WTC11 (cell line): ENCODE measurements at regions not wholly inside any gene's neighbourhood (a gene's known extent, or its start where the extent isn't known, plus 50 kb on each side); places are given as distances from the start of the nearest gene placed in this dataset.

ENCODE experiments used
- ATAC-seq: fragments of 200-7000 bp; cut with Tn5 transposase; 2 replicates; pipeline ENCODE4 v1.10.0; 2021; ENCODE audit warnings: mild to moderate bottlenecking, moderate library complexity
- CTCF ChIA-PET: fragments of 300-600 bp; sonication (Branson Sonifier 250); formaldehyde crosslinking; loops from one replicate; lab custom pipeline; 2021; ENCODE audit warnings: antibody characterized with exemption; lab: Charles Lee
- POLR2A ChIA-PET: fragments of 350-600 bp; sonication (Branson Sonifier 250); formaldehyde crosslinking; loops from one replicate; lab custom pipeline; 2021; ENCODE audit warnings: antibody characterized with exemption; lab: Charles Lee
- DNase-seq: peaks from one replicate; pipeline ENCODE4 v3.0.0; 2021; ENCODE audit warnings: low spot score
- H3K27ac Mint-ChIP-seq: 2 replicates; pipeline ENCODE4 v1.8.0; 2021; ENCODE audit warnings: mixed read lengths
- H3K27me3 Mint-ChIP-seq: 2 replicates; pipeline ENCODE4 v1.8.0; 2021; ENCODE audit warnings: low read depth, mild to moderate bottlenecking, moderate library complexity, mixed read lengths
- H3K36me3 Mint-ChIP-seq: 2 replicates; pipeline ENCODE4 v1.8.0; 2021; ENCODE audit warnings: mixed read lengths
- H3K4me1 Mint-ChIP-seq: 2 replicates; pipeline ENCODE4 v1.8.0; 2022; ENCODE audit warnings: mixed read lengths
- H3K4me3 Mint-ChIP-seq: 2 replicates; pipeline ENCODE4 v1.8.0; 2021; ENCODE audit warnings: mild to moderate bottlenecking, moderate library complexity, mixed read lengths
- H3K9me3 Mint-ChIP-seq: 2 replicates; pipeline ENCODE4 v1.8.0; 2021; ENCODE audit warnings: mixed read lengths
- HMGA2 ChIP-seq: fragments of 250-450 bp; sonication (Bioruptor Pico); IDR thresholded peaks from 2 replicates; pipeline ENCODE4 v1.4.0; 2021; ENCODE audit warnings: mild to moderate bottlenecking, moderate library complexity
- NR2C2 ChIP-seq: sonication (generic); formaldehyde crosslinking; IDR thresholded peaks from 2 replicates; pipeline ENCODE4 v1.8.0; 2022; ENCODE audit warnings: mild to moderate bottlenecking, missing genetic modification reagents
- OVOL2 ChIP-seq: fragments of 250-450 bp; sonication (Bioruptor Pico); IDR thresholded peaks from 2 replicates; pipeline ENCODE4 v1.9.0; 2021; ENCODE audit warnings: mild to moderate bottlenecking, borderline replicate concordance
- PRRX2 ChIP-seq: fragments of 250-450 bp; sonication (Bioruptor Pico); IDR thresholded peaks from 2 replicates; pipeline ENCODE4 v1.8.0; 2021; ENCODE audit warnings: mild to moderate bottlenecking
- RORB ChIP-seq: fragments of 250-450 bp; sonication (Bioruptor Pico); IDR thresholded peaks from 2 replicates; pipeline ENCODE4 v1.9.0; 2021; ENCODE audit warnings: mild to moderate bottlenecking
- ZNF121 ChIP-seq: sonication (generic); formaldehyde crosslinking; IDR thresholded peaks from 2 replicates; pipeline ENCODE4 v1.8.0; 2023; ENCODE audit warnings: missing genetic modification reagents
- TF ChIP-seq, protein P1 (sequence below): sonication (generic); formaldehyde crosslinking; IDR thresholded peaks from 2 replicates; pipeline ENCODE4 v1.8.0; 2023; ENCODE audit warnings: missing genetic modification reagents, mild to moderate bottlenecking, borderline replicate concordance
- TF ChIP-seq, protein P2 (sequence below): sonication (generic); formaldehyde crosslinking; IDR thresholded peaks from 2 replicates; pipeline ENCODE4 v1.8.1; 2023; ENCODE audit warnings: mild to moderate bottlenecking, missing genetic modification reagents
- TF ChIP-seq, protein P3 (sequence below): sonication (generic); formaldehyde crosslinking; IDR thresholded peaks from 2 replicates; pipeline ENCODE4 v1.8.1; 2023; ENCODE audit warnings: mild to moderate bottlenecking, missing genetic modification reagents, moderate library complexity
- TF ChIP-seq, protein P4 (sequence below): sonication (generic); formaldehyde crosslinking; conservative IDR thresholded peaks from 2 replicates; pipeline ENCODE4 v1.8.1; 2023; ENCODE audit warnings: mild to moderate bottlenecking, low read depth, missing genetic modification reagents, moderate library complexity
- TF ChIP-seq, protein P5 (sequence below): fragments of 250-450 bp; sonication (Bioruptor Pico); conservative IDR thresholded peaks from 2 replicates; pipeline ENCODE4 v1.9.0; 2021; ENCODE audit warnings: mild to moderate bottlenecking
- TF ChIP-seq, protein P6 (sequence below): fragments of 200-600 bp; IDR thresholded peaks from 2 replicates; pipeline ENCODE4 v1.8.0; 2022; ENCODE audit warnings: antibody characterized with exemption
- TF ChIP-seq, protein P7 (sequence below): sonication (generic); formaldehyde crosslinking; IDR thresholded peaks from 2 replicates; pipeline ENCODE4 v1.8.1; 2023; ENCODE audit warnings: mild to moderate bottlenecking, missing genetic modification reagents, borderline replicate concordance

DNA sequence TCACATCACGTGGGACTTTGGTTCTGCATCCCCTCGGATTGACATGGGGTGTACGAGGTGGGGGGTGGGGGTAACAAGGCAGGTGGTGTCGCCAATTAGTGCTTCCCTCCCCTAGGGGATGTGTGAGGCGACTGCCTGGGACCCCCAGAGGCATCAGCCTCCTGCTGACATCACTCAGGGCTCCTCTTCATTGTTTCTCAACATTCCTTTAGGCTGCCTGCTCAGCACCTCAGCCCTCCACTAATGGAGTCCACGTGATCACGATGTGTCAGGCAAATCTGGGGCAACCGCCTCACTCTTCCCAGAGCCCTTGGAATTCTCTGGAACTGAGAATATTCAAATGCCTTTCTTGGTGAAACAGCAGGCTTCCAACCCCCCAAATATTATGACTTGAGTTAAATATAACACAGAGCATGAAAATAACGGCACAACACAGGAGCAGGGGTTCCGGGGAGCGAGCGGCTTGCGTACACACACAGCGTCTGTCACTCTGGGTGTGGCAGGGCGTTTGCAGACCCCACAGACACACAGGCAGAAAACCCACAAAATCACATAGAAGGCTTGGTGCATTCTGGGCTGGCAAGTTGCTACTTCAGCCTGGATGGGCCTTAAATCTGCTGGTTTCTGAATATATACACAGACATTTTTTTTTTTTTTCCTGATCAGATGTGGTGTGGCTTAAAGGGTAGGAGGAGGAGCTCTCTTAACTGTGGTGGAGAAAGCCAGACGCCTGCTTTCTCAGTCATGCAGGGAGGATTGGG is 170.1 kb upstream of the CADM1 start (continued):
- TF ChIP-seq ZNF121 (CRISPR knock-in tag) = no peak
- TF ChIP-seq, protein P1, sequence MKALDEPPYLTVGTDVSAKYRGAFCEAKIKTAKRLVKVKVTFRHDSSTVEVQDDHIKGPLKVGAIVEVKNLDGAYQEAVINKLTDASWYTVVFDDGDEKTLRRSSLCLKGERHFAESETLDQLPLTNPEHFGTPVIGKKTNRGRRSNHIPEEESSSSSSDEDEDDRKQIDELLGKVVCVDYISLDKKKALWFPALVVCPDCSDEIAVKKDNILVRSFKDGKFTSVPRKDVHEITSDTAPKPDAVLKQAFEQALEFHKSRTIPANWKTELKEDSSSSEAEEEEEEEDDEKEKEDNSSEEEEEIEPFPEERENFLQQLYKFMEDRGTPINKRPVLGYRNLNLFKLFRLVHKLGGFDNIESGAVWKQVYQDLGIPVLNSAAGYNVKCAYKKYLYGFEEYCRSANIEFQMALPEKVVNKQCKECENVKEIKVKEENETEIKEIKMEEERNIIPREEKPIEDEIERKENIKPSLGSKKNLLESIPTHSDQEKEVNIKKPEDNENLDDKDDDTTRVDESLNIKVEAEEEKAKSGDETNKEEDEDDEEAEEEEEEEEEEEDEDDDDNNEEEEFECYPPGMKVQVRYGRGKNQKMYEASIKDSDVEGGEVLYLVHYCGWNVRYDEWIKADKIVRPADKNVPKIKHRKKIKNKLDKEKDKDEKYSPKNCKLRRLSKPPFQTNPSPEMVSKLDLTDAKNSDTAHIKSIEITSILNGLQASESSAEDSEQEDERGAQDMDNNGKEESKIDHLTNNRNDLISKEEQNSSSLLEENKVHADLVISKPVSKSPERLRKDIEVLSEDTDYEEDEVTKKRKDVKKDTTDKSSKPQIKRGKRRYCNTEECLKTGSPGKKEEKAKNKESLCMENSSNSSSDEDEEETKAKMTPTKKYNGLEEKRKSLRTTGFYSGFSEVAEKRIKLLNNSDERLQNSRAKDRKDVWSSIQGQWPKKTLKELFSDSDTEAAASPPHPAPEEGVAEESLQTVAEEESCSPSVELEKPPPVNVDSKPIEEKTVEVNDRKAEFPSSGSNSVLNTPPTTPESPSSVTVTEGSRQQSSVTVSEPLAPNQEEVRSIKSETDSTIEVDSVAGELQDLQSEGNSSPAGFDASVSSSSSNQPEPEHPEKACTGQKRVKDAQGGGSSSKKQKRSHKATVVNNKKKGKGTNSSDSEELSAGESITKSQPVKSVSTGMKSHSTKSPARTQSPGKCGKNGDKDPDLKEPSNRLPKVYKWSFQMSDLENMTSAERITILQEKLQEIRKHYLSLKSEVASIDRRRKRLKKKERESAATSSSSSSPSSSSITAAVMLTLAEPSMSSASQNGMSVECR = no peak
- TF ChIP-seq, protein P2, sequence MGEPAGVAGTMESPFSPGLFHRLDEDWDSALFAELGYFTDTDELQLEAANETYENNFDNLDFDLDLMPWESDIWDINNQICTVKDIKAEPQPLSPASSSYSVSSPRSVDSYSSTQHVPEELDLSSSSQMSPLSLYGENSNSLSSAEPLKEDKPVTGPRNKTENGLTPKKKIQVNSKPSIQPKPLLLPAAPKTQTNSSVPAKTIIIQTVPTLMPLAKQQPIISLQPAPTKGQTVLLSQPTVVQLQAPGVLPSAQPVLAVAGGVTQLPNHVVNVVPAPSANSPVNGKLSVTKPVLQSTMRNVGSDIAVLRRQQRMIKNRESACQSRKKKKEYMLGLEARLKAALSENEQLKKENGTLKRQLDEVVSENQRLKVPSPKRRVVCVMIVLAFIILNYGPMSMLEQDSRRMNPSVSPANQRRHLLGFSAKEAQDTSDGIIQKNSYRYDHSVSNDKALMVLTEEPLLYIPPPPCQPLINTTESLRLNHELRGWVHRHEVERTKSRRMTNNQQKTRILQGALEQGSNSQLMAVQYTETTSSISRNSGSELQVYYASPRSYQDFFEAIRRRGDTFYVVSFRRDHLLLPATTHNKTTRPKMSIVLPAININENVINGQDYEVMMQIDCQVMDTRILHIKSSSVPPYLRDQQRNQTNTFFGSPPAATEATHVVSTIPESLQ (CRISPR knock-in tag) = no peak
- TF ChIP-seq, protein P3, sequence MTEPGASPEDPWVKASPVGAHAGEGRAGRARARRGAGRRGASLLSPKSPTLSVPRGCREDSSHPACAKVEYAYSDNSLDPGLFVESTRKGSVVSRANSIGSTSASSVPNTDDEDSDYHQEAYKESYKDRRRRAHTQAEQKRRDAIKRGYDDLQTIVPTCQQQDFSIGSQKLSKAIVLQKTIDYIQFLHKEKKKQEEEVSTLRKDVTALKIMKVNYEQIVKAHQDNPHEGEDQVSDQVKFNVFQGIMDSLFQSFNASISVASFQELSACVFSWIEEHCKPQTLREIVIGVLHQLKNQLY = no peak

DNA sequence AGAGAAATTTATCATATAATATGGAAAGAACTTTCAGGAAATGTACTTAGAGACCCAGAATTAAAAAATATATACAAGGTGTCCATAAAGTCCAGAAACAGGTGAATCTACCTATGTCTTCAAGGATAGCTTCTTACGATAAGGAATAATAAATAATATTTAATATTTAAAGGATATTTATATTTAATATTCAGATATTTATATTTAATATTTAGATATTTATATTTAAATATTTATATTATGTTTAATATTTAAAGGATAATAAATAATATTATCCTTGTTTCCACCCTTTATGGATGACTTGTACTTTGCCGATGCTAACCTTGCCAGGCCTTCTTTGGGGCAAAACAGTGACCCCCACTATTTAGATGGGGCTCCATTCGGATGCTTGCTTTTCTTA is 169.5 kb upstream of the CADM1 start:
- CTCF ChIA-PET = interaction anchor here (1.0 kb wide), 1 partner anchor 168 kb away, joined by 3 read pairs; no protein-coding TSS in a partner anchor
- Mint-ChIP-seq H3K27me3 (no peaks in the 10 kb centered on the region), H3K4me3 (no peak overlapping the region), H3K27ac (no peak overlapping the region), H3K36me3 (no peaks in the 10 kb centered on the region), H3K4me1 (peaks cover 14% of the 10 kb centered on the region), H3K9me3 (no peaks in the 10 kb centered on the region)
- ATAC-seq (no peak), DNase-seq (no peak)
- POLR2A ChIA-PET = no interaction called here
- peak; percentile 99 for TF ChIP-seq HMGA2 (CRISPR knock-in tag)
- TF ChIP-seq, protein P4, sequence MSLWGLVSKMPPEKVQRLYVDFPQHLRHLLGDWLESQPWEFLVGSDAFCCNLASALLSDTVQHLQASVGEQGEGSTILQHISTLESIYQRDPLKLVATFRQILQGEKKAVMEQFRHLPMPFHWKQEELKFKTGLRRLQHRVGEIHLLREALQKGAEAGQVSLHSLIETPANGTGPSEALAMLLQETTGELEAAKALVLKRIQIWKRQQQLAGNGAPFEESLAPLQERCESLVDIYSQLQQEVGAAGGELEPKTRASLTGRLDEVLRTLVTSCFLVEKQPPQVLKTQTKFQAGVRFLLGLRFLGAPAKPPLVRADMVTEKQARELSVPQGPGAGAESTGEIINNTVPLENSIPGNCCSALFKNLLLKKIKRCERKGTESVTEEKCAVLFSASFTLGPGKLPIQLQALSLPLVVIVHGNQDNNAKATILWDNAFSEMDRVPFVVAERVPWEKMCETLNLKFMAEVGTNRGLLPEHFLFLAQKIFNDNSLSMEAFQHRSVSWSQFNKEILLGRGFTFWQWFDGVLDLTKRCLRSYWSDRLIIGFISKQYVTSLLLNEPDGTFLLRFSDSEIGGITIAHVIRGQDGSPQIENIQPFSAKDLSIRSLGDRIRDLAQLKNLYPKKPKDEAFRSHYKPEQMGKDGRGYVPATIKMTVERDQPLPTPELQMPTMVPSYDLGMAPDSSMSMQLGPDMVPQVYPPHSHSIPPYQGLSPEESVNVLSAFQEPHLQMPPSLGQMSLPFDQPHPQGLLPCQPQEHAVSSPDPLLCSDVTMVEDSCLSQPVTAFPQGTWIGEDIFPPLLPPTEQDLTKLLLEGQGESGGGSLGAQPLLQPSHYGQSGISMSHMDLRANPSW (CRISPR knock-in tag) = no peak

DNA sequence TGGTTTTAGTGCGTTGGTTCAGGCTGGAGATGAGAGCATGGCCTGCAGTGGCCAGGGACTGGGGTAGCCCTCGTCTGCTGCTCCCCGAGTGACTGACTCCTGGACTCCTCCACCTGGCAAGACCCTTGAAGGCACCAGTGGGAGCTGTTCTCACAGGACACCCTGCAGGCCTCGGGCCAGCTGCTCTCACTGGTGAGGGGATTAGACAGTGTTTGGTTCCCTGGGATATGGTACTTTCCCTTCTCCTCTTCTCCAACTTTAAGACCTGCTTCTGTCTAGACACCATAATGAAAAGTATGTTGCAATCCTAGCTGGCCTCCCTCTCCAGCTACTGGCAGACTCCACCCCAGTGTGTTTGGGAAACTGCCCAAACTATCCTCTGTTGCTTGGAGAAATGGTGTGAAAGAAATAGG is 168.8 kb upstream of the CADM1 start:
- CTCF ChIA-PET = interaction anchor here (0.6 to 1.0 kb wide), 2 partner anchors 74 to 168 kb away, joined by 3 read pairs; no protein-coding TSS in a partner anchor
- peaks cover 14% of the 10 kb centered on the region for H3K4me1 Mint-ChIP-seq
- TF ChIP-seq PRRX2 (CRISPR knock-in tag) (no peak), RORB (no peak), NR2C2 (no peak), OVOL2 (CRISPR knock-in tag) (no peak)
- TF ChIP-seq, protein P5, sequence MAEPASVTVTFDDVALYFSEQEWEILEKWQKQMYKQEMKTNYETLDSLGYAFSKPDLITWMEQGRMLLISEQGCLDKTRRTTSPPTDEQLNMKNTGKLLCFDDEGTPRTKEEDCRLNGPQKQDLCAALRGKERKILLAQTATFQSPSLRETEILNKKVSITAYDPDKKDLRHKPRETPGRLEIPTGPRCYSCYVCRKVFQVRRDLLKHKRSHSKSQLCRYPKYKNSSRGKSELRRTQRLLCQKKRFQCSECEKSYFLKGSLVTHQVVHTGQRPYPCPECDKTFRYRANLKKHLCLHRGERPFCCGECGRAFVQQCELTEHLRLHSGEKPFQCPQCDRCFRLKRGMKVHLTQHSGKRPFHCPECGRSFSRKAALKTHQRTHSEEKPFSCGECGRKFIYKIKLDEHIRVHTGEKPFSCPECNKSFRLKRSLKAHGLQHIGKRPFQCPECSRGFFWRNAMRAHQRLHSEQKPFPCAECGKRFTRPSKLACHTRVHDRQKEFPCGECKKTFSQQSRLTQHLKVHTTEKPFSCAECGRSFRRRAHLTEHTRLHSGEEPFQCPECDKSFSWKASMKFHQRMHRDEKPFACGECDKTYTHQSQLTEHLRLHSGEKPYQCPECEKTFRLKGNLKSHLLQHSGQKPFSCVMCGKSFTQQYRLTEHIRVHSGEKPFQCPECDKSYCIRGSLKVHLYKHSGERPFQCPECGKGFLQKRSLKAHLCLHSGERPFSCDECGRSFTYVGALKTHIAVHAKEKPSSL = no peak
- TF ChIP-seq, protein P6, sequence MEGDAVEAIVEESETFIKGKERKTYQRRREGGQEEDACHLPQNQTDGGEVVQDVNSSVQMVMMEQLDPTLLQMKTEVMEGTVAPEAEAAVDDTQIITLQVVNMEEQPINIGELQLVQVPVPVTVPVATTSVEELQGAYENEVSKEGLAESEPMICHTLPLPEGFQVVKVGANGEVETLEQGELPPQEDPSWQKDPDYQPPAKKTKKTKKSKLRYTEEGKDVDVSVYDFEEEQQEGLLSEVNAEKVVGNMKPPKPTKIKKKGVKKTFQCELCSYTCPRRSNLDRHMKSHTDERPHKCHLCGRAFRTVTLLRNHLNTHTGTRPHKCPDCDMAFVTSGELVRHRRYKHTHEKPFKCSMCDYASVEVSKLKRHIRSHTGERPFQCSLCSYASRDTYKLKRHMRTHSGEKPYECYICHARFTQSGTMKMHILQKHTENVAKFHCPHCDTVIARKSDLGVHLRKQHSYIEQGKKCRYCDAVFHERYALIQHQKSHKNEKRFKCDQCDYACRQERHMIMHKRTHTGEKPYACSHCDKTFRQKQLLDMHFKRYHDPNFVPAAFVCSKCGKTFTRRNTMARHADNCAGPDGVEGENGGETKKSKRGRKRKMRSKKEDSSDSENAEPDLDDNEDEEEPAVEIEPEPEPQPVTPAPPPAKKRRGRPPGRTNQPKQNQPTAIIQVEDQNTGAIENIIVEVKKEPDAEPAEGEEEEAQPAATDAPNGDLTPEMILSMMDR = no peak
- TF ChIP-seq, protein P7, sequence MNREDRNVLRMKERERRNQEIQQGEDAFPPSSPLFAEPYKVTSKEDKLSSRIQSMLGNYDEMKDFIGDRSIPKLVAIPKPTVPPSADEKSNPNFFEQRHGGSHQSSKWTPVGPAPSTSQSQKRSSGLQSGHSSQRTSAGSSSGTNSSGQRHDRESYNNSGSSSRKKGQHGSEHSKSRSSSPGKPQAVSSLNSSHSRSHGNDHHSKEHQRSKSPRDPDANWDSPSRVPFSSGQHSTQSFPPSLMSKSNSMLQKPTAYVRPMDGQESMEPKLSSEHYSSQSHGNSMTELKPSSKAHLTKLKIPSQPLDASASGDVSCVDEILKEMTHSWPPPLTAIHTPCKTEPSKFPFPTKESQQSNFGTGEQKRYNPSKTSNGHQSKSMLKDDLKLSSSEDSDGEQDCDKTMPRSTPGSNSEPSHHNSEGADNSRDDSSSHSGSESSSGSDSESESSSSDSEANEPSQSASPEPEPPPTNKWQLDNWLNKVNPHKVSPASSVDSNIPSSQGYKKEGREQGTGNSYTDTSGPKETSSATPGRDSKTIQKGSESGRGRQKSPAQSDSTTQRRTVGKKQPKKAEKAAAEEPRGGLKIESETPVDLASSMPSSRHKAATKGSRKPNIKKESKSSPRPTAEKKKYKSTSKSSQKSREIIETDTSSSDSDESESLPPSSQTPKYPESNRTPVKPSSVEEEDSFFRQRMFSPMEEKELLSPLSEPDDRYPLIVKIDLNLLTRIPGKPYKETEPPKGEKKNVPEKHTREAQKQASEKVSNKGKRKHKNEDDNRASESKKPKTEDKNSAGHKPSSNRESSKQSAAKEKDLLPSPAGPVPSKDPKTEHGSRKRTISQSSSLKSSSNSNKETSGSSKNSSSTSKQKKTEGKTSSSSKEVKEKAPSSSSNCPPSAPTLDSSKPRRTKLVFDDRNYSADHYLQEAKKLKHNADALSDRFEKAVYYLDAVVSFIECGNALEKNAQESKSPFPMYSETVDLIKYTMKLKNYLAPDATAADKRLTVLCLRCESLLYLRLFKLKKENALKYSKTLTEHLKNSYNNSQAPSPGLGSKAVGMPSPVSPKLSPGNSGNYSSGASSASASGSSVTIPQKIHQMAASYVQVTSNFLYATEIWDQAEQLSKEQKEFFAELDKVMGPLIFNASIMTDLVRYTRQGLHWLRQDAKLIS = no peak

More for the DNA sequence above, 168.8 kb upstream of the CADM1 start:
- no peaks in the 10 kb centered on the region for H3K36me3 Mint-ChIP-seq
- no peak overlapping the region for H3K4me3 Mint-ChIP-seq
- DNase-seq (no peak), ATAC-seq (no peak)
- no peaks in the 10 kb centered on the region for H3K9me3 Mint-ChIP-seq
- H3K27ac Mint-ChIP-seq = no peak overlapping the region
- POLR2A ChIA-PET = no interaction called here
- no peaks in the 10 kb centered on the region for H3K27me3 Mint-ChIP-seq
